ENCODE measurements at regions not wholly inside any gene's neighbourhood (a gene's known extent, or its start where the extent isn't known, plus 50 kb on each side); places are given as distances from the start of the nearest gene placed in this dataset.

GRCh38 chr22:47632701-47633100 lies 870.3 kb downstream of the TBC1D22A start:
- TF ChIP-seq POLR2AphosphoS5 (IDR thresholded peaks at IDR 0.05; ENCODE audit: borderline replicate concordance, low read depth, low read length): no peak
- TF ChIP-seq FOXP2 (optimal IDR thresholded peaks at IDR 0.05; ENCODE audit: control extremely low read depth, extremely low read length, insufficient read depth): no peak
